ENCODE measurements at regions not wholly inside any gene's neighbourhood (a gene's known extent, or its start where the extent isn't known, plus 50 kb on each side); places are given as distances from the start of the nearest gene placed in this dataset.

DNA sequence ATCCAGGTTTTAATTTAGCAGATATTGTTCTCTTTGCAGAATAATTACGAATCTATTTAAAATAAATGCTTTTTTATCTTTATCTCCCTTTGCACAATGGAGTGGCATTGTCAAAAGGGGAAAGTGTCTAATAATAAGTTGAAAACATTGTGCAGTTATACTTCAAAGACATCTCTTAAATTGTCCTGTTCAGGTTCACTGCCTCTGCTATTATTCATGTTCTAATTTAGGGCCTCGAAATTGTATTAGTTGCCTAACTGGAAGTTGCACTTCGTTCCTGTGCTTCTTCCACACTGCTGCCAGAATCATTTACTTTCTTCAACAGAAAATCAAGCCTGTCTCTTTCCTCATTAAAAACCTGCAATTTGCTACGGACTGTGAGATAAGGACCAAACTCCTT is 150.5 kb upstream of the SPRY1 start:
- CTCF ChIA-PET: no interaction called here
- POLR2A ChIA-PET (ENCODE audit: low non-redundant PET): no interaction called here
- TF ChIP-seq, protein P1, sequence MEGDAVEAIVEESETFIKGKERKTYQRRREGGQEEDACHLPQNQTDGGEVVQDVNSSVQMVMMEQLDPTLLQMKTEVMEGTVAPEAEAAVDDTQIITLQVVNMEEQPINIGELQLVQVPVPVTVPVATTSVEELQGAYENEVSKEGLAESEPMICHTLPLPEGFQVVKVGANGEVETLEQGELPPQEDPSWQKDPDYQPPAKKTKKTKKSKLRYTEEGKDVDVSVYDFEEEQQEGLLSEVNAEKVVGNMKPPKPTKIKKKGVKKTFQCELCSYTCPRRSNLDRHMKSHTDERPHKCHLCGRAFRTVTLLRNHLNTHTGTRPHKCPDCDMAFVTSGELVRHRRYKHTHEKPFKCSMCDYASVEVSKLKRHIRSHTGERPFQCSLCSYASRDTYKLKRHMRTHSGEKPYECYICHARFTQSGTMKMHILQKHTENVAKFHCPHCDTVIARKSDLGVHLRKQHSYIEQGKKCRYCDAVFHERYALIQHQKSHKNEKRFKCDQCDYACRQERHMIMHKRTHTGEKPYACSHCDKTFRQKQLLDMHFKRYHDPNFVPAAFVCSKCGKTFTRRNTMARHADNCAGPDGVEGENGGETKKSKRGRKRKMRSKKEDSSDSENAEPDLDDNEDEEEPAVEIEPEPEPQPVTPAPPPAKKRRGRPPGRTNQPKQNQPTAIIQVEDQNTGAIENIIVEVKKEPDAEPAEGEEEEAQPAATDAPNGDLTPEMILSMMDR (conservative IDR thresholded peaks at IDR 0.05; ENCODE audit: low read depth): no peak
- no peak for DNase-seq (ENCODE audit: low spot score)
- no peak overlapping the region for H3K27ac ChIP-seq

- H3K27ac ChIP-seq: no peak overlapping the region
- CTCF ChIA-PET: interaction anchor here (0.6 to 0.8 kb wide), 2 partner anchors 378 to 849 kb away, joined by 3 to 4 read pairs; no protein-coding TSS in a partner anchor
- TF ChIP-seq, protein P1 (conservative IDR thresholded peaks at IDR 0.05; ENCODE audit: low read depth): no peak
- DNase-seq (ENCODE audit: low spot score): no peak
- POLR2A ChIA-PET (ENCODE audit: low non-redundant PET): no interaction called here
Observed at GRCh38 chr4:123248085-123248659, 148.4 kb upstream of the SPRY1 start.

DNA sequence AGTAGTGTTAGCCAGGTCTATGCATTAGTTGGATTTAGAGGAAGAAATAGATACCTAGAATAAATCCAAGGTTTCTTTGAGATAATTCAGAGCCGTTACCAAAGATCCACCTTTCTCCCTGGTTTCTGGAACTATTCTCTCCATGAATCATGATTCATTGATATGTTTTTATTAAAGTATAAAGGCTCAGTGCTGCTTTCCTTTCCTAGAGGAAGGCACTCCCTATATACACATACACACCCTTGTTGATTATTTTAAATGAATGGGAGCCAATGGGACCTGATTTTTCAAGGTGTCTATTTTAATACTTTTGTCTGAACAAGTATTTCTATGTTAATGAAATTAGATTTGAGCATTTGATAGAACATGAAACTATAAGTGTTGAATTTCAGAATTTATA is 146.8 kb upstream of the SPRY1 start:
- ChIA-PET POLR2A (ENCODE audit: low non-redundant PET) (no interaction called here), CTCF (no interaction called here)
- H3K27ac ChIP-seq: no peak overlapping the region
- TF ChIP-seq, protein P1 (conservative IDR thresholded peaks at IDR 0.05; ENCODE audit: low read depth): no peak
- no peak for DNase-seq (ENCODE audit: low spot score)

- ChIA-PET CTCF (interaction anchor here (0.7 kb wide), 1 partner anchor 53 kb away, joined by 3 read pairs; no protein-coding TSS in a partner anchor), POLR2A (ENCODE audit: low non-redundant PET) (no interaction called here)
- TF ChIP-seq, protein P1 (conservative IDR thresholded peaks at IDR 0.05; ENCODE audit: low read depth): no peak
- no peak for DNase-seq (ENCODE audit: low spot score)
- no peak overlapping the region for H3K27ac ChIP-seq
Observed at GRCh38 chr4:123250843-123251242, 145.8 kb upstream of the SPRY1 start.

- CTCF ChIA-PET: no interaction called here
- POLR2A ChIA-PET (ENCODE audit: low non-redundant PET): no interaction called here
- no peak for DNase-seq (ENCODE audit: low spot score)
Observed at GRCh38 chr4:123255971-123256370, 140.6 kb upstream of the SPRY1 start.

GRCh38 chr4:123256901-123257300 is 139.7 kb upstream of the SPRY1 start:
- POLR2A ChIA-PET (ENCODE audit: low non-redundant PET): no interaction called here
- H3K27ac ChIP-seq: no peak overlapping the region
- TF ChIP-seq, protein P1 (conservative IDR thresholded peaks at IDR 0.05; ENCODE audit: low read depth): no peak
- no peak for DNase-seq (ENCODE audit: low spot score)
- CTCF ChIA-PET: no interaction called here

More at GRCh38 chr4:123255971-123256370, 140.6 kb upstream of the SPRY1 start:
- H3K27ac ChIP-seq: no peak overlapping the region
- TF ChIP-seq, protein P1 (conservative IDR thresholded peaks at IDR 0.05; ENCODE audit: low read depth): no peak

Measured in RWPE1 (cell line).